ENCODE measurements at regions not wholly inside any gene's neighbourhood (a gene's known extent, or its start where the extent isn't known, plus 50 kb on each side); places are given as distances from the start of the nearest gene placed in this dataset.
"Not testable (repeated sequence)": the region's sequence is repeated elsewhere in the genome, so short reads cannot be mapped to it uniquely, and the experiment has no call there.

DNA sequence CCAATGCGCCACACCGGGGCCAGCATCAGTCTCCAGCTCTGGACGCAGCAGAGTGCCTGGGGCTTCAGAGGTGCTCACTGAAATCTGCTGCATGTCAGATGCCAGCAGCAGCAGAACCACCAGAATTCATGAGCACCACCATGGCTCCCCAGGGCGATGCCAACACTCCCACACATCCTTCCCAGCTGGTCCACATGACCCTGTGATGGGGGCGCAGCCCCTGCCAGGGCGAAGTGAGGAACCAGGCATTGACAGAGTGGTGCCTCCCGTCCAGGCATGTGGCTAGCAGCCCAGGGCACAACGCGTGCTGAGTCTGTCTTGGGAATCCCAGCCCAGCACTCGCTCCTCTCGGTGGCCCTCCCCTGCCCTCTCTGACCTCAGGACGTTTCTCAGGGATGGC is 80.4 kb downstream of the DHCR7 start:
- intact Hi-C loops (cut with DNase I; ENCODE audit: low total_unique reads), result no loop called here
- DNase-seq, result no peak
- Histone ChIP-seq H3K4me3 (no peak overlapping the region), H3K27ac (no peak overlapping the region), H3K27me3 (peaks cover 0 to 16% of the 10 kb centered on the region in 2 donors), H3K4me1 (peaks cover 0 to 6% (median 0%) of the 10 kb centered on the region in 4 donors), H3K36me3 (no peaks in the 10 kb centered on the region), H3K9me3 (no peaks in the 10 kb centered on the region)
- TF ChIP-seq, protein P1, sequence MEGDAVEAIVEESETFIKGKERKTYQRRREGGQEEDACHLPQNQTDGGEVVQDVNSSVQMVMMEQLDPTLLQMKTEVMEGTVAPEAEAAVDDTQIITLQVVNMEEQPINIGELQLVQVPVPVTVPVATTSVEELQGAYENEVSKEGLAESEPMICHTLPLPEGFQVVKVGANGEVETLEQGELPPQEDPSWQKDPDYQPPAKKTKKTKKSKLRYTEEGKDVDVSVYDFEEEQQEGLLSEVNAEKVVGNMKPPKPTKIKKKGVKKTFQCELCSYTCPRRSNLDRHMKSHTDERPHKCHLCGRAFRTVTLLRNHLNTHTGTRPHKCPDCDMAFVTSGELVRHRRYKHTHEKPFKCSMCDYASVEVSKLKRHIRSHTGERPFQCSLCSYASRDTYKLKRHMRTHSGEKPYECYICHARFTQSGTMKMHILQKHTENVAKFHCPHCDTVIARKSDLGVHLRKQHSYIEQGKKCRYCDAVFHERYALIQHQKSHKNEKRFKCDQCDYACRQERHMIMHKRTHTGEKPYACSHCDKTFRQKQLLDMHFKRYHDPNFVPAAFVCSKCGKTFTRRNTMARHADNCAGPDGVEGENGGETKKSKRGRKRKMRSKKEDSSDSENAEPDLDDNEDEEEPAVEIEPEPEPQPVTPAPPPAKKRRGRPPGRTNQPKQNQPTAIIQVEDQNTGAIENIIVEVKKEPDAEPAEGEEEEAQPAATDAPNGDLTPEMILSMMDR (IDR thresholded peaks at IDR 0.05), result no peak

DNA sequence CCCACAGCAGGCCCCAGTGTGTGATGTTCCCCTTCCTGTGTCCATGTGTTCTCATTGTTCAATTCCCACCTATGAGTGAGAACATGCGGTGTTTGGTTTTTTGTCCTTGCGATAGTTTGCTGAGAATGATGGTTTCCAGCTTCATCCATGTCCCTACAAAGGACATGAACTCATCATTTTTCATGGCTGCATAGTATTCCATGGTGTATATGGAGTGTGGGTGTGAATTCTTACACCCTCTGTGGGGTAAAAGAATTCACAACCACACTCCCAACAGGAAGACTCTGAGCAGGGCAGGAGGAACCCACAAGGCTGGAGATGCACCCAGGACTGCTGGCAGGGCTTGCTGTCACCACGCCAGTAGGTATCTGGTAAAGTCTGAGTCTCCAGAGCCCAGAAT is 80.9 kb downstream of the DHCR7 start:
- H3K9me3 ChIP-seq; H3K27ac ChIP-seq; H3K4me1 ChIP-seq; H3K4me3 ChIP-seq; intact Hi-C loops (cut with DNase I; ENCODE audit: low total_unique reads); DNase-seq; H3K36me3 ChIP-seq: not testable (repeated sequence)
- peaks cover 0 to 16% of the 10 kb centered on the region in 2 donors for H3K27me3 ChIP-seq

DNA sequence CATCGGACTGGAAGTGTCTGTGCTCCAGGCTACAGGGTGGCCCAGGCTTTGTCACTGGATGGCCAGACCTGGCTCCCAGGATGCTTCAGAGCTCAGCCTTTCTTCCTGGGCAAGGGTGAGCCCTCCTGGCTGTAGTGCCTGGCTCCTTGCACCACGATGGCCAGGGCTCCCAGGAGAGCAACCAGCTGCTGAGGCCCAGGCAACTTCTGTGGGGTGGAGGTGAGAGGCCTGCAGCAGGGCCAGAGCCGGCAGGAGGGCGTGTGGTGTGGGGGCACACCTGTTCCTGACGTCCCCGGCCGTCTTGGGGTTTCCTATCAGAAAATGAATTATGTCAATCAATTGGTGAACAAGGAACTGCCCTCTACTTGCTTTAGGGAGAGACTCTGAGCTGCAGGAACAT is 82.1 kb downstream of the DHCR7 start:
- Histone ChIP-seq H3K9me3 (no peaks in the 10 kb centered on the region), H3K27ac (no peak overlapping the region), H3K4me1 (peaks cover 0 to 6% (median 0%) of the 10 kb centered on the region in 4 donors), H3K36me3 (no peaks in the 10 kb centered on the region), H3K4me3 (no peak overlapping the region), H3K27me3 (peaks cover 0 to 16% of the 10 kb centered on the region in 2 donors)
- DNase-seq, result no peak
- TF ChIP-seq, protein P1 (IDR thresholded peaks at IDR 0.05), result no peak
- intact Hi-C loops (cut with DNase I; ENCODE audit: low total_unique reads), result no loop called here

DNA sequence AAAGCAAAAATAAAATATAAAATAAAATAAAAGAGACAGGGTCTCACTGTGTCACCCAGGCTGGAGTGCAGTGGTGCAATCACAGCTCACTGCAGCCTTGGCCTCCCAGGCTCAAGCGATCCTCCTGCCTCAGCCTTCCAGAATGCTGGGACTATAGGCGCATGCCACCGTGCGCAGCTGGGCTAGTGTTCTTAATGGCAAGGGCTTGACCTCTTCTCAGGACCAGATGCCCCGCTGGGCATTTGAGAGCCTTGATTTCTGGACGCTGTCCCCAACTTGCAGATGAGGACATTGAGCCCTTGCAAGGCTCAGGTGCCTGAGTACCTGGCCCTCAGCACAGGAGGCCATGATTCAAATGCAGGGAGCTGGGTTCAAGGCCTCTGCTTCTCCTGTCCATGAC is 82.6 kb downstream of the DHCR7 start:
- H3K4me3 ChIP-seq, result no peak overlapping the region
- H3K9me3 ChIP-seq, result peaks cover 0 to 2% (median 0%) of the 10 kb centered on the region in 3 donors
- no peak for DNase-seq
- peaks cover 0 to 6% (median 0%) of the 10 kb centered on the region in 4 donors for H3K4me1 ChIP-seq
- H3K27ac ChIP-seq, result no peak overlapping the region
- TF ChIP-seq, protein P1 (IDR thresholded peaks at IDR 0.05), result no peak
- peaks cover 0 to 16% of the 10 kb centered on the region in 2 donors for H3K27me3 ChIP-seq
- intact Hi-C loops (cut with DNase I; ENCODE audit: low total_unique reads), result no loop called here
- no peaks in the 10 kb centered on the region for H3K36me3 ChIP-seq

DNA sequence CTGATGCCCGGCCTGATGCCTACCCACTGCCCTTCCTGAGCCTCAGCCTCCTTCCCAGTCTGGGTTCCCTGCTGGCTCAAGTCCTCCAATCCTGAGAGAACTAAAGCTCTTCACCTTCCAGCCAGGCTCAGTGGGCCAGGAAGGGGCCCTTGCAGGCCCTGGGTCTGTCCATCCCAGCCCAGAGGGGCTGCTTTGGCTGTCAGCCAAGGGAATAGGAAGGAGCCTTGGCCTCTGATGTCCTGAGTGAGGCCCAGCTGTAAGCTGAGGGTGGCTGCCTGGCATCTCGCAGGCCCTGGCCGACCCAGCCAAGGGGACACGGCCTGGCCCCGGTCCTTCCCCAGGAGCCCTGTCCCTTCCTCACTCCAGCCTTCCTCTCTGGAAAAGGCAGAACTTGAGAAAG is 83.4 kb downstream of the DHCR7 start:
- Histone ChIP-seq H3K27me3 (peaks cover 0 to 12% of the 10 kb centered on the region in 2 donors), H3K27ac (no peak overlapping the region), H3K4me3 (no peak overlapping the region), H3K9me3 (peaks cover 0 to 3% (median 0%) of the 10 kb centered on the region in 3 donors), H3K36me3 (no peaks in the 10 kb centered on the region), H3K4me1 (peaks cover 0 to 6% (median 0%) of the 10 kb centered on the region in 4 donors)
- intact Hi-C loops (cut with DNase I; ENCODE audit: low total_unique reads), result no loop called here
- no peak for DNase-seq
- TF ChIP-seq, protein P1 (IDR thresholded peaks at IDR 0.05), result no peak

DNA sequence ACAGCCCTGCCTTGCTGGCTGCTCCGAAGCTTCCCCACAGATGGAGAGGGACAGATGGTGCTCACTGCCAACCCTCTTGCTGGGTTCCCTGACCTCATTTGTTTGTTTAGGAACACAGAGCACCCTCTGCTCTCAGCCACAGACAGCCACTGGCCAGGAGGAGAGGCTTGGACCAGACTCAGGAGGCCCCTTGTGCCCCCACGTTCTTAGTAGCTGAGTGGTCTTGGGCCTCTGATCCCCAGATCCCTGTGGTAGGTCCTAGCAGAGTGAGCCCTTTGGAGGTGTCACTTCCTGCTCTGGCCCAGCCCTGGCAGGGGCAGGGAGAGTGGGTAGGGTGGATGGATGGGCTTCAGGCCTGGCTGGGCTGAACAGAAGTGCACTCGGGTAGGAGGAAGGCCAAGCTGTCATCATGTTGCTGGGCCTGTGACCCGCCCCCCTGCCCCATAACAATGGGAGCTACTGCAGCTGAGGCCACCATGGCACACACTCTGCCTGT is 84.0 kb downstream of the DHCR7 start:
- Histone ChIP-seq H3K4me1 (peaks cover 0 to 6% (median 0%) of the 10 kb centered on the region in 4 donors), H3K27me3 (peaks cover 0 to 11% of the 10 kb centered on the region in 2 donors), H3K36me3 (no peaks in the 10 kb centered on the region), H3K4me3 (no peak overlapping the region), H3K9me3 (peaks cover 0 to 3% (median 0%) of the 10 kb centered on the region in 3 donors), H3K27ac (no peak overlapping the region)
- TF ChIP-seq, protein P1 (IDR thresholded peaks at IDR 0.05), result no peak
- no peak for DNase-seq
- intact Hi-C loops (cut with DNase I; ENCODE audit: low total_unique reads), result no loop called here

All from tibial artery (tissue), 4 donors.